Esophagus muscularis mucosa (tissue), 3 donors: ENCODE measurements at regions not wholly inside any gene's neighbourhood (a gene's known extent, or its start where the extent isn't known, plus 50 kb on each side); places are given as distances from the start of the nearest gene placed in this dataset.

Source experiments
- CTCF ChIP-seq, 3 experiments: fragments of 200-600 bp in 2 of 3; fragments of 450-650 bp in 1 of 3; sonication (generic) in 2 of 3; IDR thresholded peaks; one replicate each; pipeline ENCODE4 v1.5.1; 2017 to 2019; ENCODE audit warnings: antibody characterized with exemption in 3 of 3, mild to moderate bottlenecking in 2 of 3, moderate library complexity in 1 of 3
- POLR2AphosphoS5 ChIP-seq, 2 donors: sonication (generic); formaldehyde crosslinking; IDR thresholded peaks; one replicate each; pipeline ENCODE4 v1.6.1; 2017; ENCODE audit warnings: antibody characterized with exemption in 2 of 2

DNA sequence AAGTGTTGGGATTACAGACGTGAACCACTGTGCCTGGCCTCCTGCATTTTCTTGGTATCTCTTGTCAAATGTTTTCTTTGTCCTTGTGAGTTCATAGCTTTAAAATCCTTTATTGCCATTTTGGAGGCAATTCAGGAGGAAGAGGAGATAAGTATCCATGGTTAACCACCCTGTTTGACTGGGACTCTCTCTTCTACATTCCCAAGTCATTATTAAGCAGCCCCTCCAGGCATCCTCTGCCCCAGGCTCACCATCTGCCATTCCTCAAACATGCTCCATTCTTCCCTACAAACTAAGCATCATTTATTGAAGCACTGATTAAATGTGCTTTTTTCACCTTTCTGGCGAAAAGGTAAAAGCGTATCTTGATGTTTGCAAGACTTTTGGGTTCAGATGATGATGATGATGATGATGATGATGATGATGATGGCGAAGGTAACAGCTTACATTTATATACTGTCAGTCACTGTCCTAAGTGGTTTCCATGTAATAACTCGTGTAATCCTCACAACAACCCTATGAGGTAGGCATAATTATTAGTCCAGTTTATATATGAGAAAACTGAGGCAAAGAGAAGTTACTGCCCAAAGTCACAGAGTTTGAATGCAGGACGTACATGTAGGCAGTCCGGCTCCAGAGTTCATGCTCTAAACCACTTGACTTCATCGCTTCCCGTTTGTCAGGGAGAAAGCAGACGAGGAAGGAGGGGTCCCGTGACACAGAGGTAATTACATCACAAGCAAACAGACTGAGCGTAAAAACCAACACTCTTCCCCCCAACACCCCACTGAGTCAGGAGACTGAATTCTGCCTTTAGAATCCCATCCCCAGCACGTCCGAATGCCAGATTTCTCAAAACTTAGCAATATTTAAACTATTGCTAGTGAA is 69.7 kb upstream of the ACKR3 start:
- no peak for TF ChIP-seq POLR2AphosphoS5 (IDR thresholded peaks at IDR 0.05)
- no peak for TF ChIP-seq CTCF (IDR thresholded peaks at IDR 0.05)
